ENCODE measurements at regions not wholly inside any gene's neighbourhood (a gene's known extent, or its start where the extent isn't known, plus 50 kb on each side); places are given as distances from the start of the nearest gene placed in this dataset.

GRCh38 chr10:2910656-2911055, 156.7 kb upstream of the PFKP start:
- Histone ChIP-seq H3K9me2 (replicated peaks; ENCODE audit: insufficient read depth, low read length) (no peaks in the 10 kb centered on the region), H2AFZ (ENCODE audit: low read depth, low read length, severe bottlenecking) (no peak overlapping the region), H3K79me2 (ENCODE audit: insufficient read depth, low read length) (no peaks in the 10 kb centered on the region), H3K9ac (ENCODE audit: low read length) (no peak overlapping the region), H4K20me1 (ENCODE audit: low read depth, low read length) (no peaks in the 10 kb centered on the region), H3F3A (ENCODE audit: insufficient read depth) (no peaks in the 10 kb centered on the region), H3K9me3 (ENCODE audit: insufficient read depth, low read length) (no peaks in the 10 kb centered on the region), H3K4me2 (ENCODE audit: low read depth, low read length, poor library complexity, severe bottlenecking) (no peak overlapping the region), H3K4me3 (ENCODE audit: insufficient read depth, low read length, poor library complexity, severe bottlenecking) (no peak overlapping the region), H3K27ac (ENCODE audit: low read depth, low read length) (no peak overlapping the region), H3K27me3 (ENCODE audit: low read length) (no peaks in the 10 kb centered on the region), H3K36me3 (ENCODE audit: low read length) (no peaks in the 10 kb centered on the region)
- TF ChIP-seq EZH2phosphoT487 (conservative IDR thresholded peaks at IDR 0.05; ENCODE audit: low read length) = no peak
- TF ChIP-seq CTCF (IDR thresholded peaks at IDR 0.05; ENCODE audit: insufficient read depth, low read length, poor library complexity, severe bottlenecking) = no peak

GRCh38 chr10:2909921-2910320, 157.4 kb upstream of the PFKP start:
- H3K36me3 ChIP-seq (ENCODE audit: low read length) = no peaks in the 10 kb centered on the region
- no peaks in the 10 kb centered on the region for H3K27me3 ChIP-seq (ENCODE audit: low read length)
- H4K20me1 ChIP-seq (ENCODE audit: low read depth, low read length) = no peaks in the 10 kb centered on the region
- H2AFZ ChIP-seq (ENCODE audit: low read depth, low read length, severe bottlenecking) = no peak overlapping the region
- H3K9me2 ChIP-seq (replicated peaks; ENCODE audit: insufficient read depth, low read length) = no peaks in the 10 kb centered on the region
- no peaks in the 10 kb centered on the region for H3K79me2 ChIP-seq (ENCODE audit: insufficient read depth, low read length)
- H3K9me3 ChIP-seq (ENCODE audit: insufficient read depth, low read length) = no peaks in the 10 kb centered on the region
- H3F3A ChIP-seq (ENCODE audit: insufficient read depth) = no peaks in the 10 kb centered on the region
- H3K4me3 ChIP-seq (ENCODE audit: insufficient read depth, low read length, poor library complexity, severe bottlenecking) = no peak overlapping the region
- H3K4me2 ChIP-seq (ENCODE audit: low read depth, low read length, poor library complexity, severe bottlenecking) = no peak overlapping the region
- H3K9ac ChIP-seq (ENCODE audit: low read length) = no peak overlapping the region
- no peak for TF ChIP-seq CTCF (IDR thresholded peaks at IDR 0.05; ENCODE audit: insufficient read depth, low read length, poor library complexity, severe bottlenecking)
- TF ChIP-seq EZH2phosphoT487 (conservative IDR thresholded peaks at IDR 0.05; ENCODE audit: low read length) = no peak
- H3K27ac ChIP-seq (ENCODE audit: low read depth, low read length) = no peak overlapping the region

GRCh38 chr10:2908851-2909630, 158.3 kb upstream of the PFKP start:
- no peak overlapping the region for H3K4me2 ChIP-seq (ENCODE audit: low read depth, low read length, poor library complexity, severe bottlenecking)
- no peak overlapping the region for H2AFZ ChIP-seq (ENCODE audit: low read depth, low read length, severe bottlenecking)
- no peaks in the 10 kb centered on the region for H3K27me3 ChIP-seq (ENCODE audit: low read length)

More at GRCh38 chr10:2908851-2909630, 158.3 kb upstream of the PFKP start:
- Histone ChIP-seq H3K79me2 (ENCODE audit: insufficient read depth, low read length) (no peaks in the 10 kb centered on the region), H3K27ac (ENCODE audit: low read depth, low read length) (no peak overlapping the region), H3K9ac (ENCODE audit: low read length) (no peak overlapping the region), H3K4me3 (ENCODE audit: insufficient read depth, low read length, poor library complexity, severe bottlenecking) (no peak overlapping the region), H3F3A (ENCODE audit: insufficient read depth) (no peaks in the 10 kb centered on the region), H3K9me3 (ENCODE audit: insufficient read depth, low read length) (no peaks in the 10 kb centered on the region), H3K9me2 (replicated peaks; ENCODE audit: insufficient read depth, low read length) (no peaks in the 10 kb centered on the region), H4K20me1 (ENCODE audit: low read depth, low read length) (no peaks in the 10 kb centered on the region), H3K36me3 (ENCODE audit: low read length) (no peaks in the 10 kb centered on the region)
- no peak for TF ChIP-seq EZH2phosphoT487 (conservative IDR thresholded peaks at IDR 0.05; ENCODE audit: low read length)
- no peak for TF ChIP-seq CTCF (IDR thresholded peaks at IDR 0.05; ENCODE audit: insufficient read depth, low read length, poor library complexity, severe bottlenecking)

Data from SU-DHL-6 (cell line).